GM12878 (cell line): ENCODE measurements at regions not wholly inside any gene's neighbourhood (a gene's known extent, or its start where the extent isn't known, plus 50 kb on each side); places are given as distances from the start of the nearest gene placed in this dataset.

Source experiments
- IKZF1 ChIP-seq: fragments of 450-650 bp; conservative IDR thresholded peaks from 2 replicates; pipeline ENCODE4 v1.6.1; 2017; ENCODE audit warnings: antibody characterized with exemption, mild to moderate bottlenecking
- POLR2A ChIP-seq: IDR thresholded peaks from 2 replicates; pipeline ENCODE4 v1.6.1; 2011; ENCODE audit warnings: low read depth, mild to moderate bottlenecking, low read length

GRCh38 chr12:84172823-84173424 is 739.7 kb downstream of the SLC6A15 start:
- TF ChIP-seq IKZF1 (no peak), POLR2A (no peak)
